SU-DHL-6 (cell line): ENCODE measurements at regions not wholly inside any gene's neighbourhood (a gene's known extent, or its start where the extent isn't known, plus 50 kb on each side); places are given as distances from the start of the nearest gene placed in this dataset.

ENCODE experiments used
- CTCF ChIP-seq: fragments of 200-600 bp; sonication (generic); IDR thresholded peaks from one replicate; pipeline ENCODE4 v1.5.1; 2017; ENCODE audit warnings: antibody characterized with exemption, mild to moderate bottlenecking, low read length, moderate library complexity; ENCODE audit not compliant: insufficient read depth, poor library complexity, severe bottlenecking
- EZH2phosphoT487 ChIP-seq: fragments of 200-600 bp; sonication (generic), shearing (Covaris generic); conservative IDR thresholded peaks from 2 replicates; pipeline ENCODE4 v1.6.1; 2018; ENCODE audit warnings: mild to moderate bottlenecking, antibody characterized with exemption, low read length, moderate library complexity, mixed read lengths

- no peak for TF ChIP-seq CTCF
- TF ChIP-seq EZH2phosphoT487 = no peak
Observed at GRCh38 chr1:245025525-245025924, 129.3 kb upstream of the KIF26B start.
